ENCODE measurements at regions not wholly inside any gene's neighbourhood (a gene's known extent, or its start where the extent isn't known, plus 50 kb on each side); places are given as distances from the start of the nearest gene placed in this dataset.

GRCh38 chr5:125611541-125611940 is 811.7 kb upstream of the GRAMD2B start:
- no peak overlapping the region for H3K4me3 ChIP-seq (replicated peaks; ENCODE audit: low read depth, low read length)
- DNase-seq (ENCODE audit: low read depth), result no peak
- TF ChIP-seq CTCF (IDR thresholded peaks at IDR 0.05; ENCODE audit: low read length, missing control alignments), result no peak

- no peak for DNase-seq (ENCODE audit: low read depth)
- H3K4me3 ChIP-seq (replicated peaks; ENCODE audit: low read depth, low read length), result no peak overlapping the region
- TF ChIP-seq CTCF (IDR thresholded peaks at IDR 0.05; ENCODE audit: low read length, missing control alignments), result no peak
These were observed 811.0 kb upstream of the GRAMD2B start for GRCh38 chr5:125612181-125612721.

GRCh38 chr5:125612776-125613175 is 810.4 kb upstream of the GRAMD2B start:
- DNase-seq (ENCODE audit: low read depth), result no peak
- H3K4me3 ChIP-seq (replicated peaks; ENCODE audit: low read depth, low read length), result no peak overlapping the region
- no peak for TF ChIP-seq CTCF (IDR thresholded peaks at IDR 0.05; ENCODE audit: low read length, missing control alignments)

- TF ChIP-seq CTCF (IDR thresholded peaks at IDR 0.05; ENCODE audit: low read length, missing control alignments), result no peak
- no peak for DNase-seq (ENCODE audit: low read depth)
- no peak overlapping the region for H3K4me3 ChIP-seq (replicated peaks; ENCODE audit: low read depth, low read length)
These were observed 793.0 kb upstream of the GRAMD2B start for GRCh38 chr5:125630237-125630636.

- TF ChIP-seq CTCF (IDR thresholded peaks at IDR 0.05; ENCODE audit: low read length, missing control alignments), result no peak
- H3K4me3 ChIP-seq (replicated peaks; ENCODE audit: low read depth, low read length), result no peak overlapping the region
- DNase-seq (ENCODE audit: low read depth), result no peak
These were observed 789.7 kb upstream of the GRAMD2B start for GRCh38 chr5:125633523-125633922.

- DNase-seq (ENCODE audit: low read depth), result no peak
- no peak for TF ChIP-seq CTCF (IDR thresholded peaks at IDR 0.05; ENCODE audit: low read length, missing control alignments)
These were observed 788.9 kb upstream of the GRAMD2B start for GRCh38 chr5:125634216-125634835.

GRCh38 chr5:125639858-125640257 is 783.4 kb upstream of the GRAMD2B start:
- no peak for TF ChIP-seq CTCF (IDR thresholded peaks at IDR 0.05; ENCODE audit: low read length, missing control alignments)
- no peak for DNase-seq (ENCODE audit: low read depth)
- no peak overlapping the region for H3K4me3 ChIP-seq (replicated peaks; ENCODE audit: low read depth, low read length)

More at GRCh38 chr5:125634216-125634835, 788.9 kb upstream of the GRAMD2B start:
- H3K4me3 ChIP-seq (replicated peaks; ENCODE audit: low read depth, low read length), result no peak overlapping the region
